Aorta (tissue), 5 donors: ENCODE measurements at regions not wholly inside any gene's neighbourhood (a gene's known extent, or its start where the extent isn't known, plus 50 kb on each side); places are given as distances from the start of the nearest gene placed in this dataset.

Experiments
- ATAC-seq: fragments of 200-7000 bp; cut with Tn5 transposase; one replicate; pipeline ENCODE4 v1.9.1; 2022; ENCODE audit warnings: moderate library complexity; ENCODE audit not compliant: low FRiP score
- DNase-seq, 2 donors: peaks; one replicate each; pipeline ENCODE4 v3.0.0-alpha.2; 2020
- H3K27ac ChIP-seq, 2 donors: one replicate each; pipeline ENCODE4 v1.5.1; 2013; ENCODE audit warnings: low read length in 2 of 2, mild to moderate bottlenecking in 2 of 2, moderate library complexity in 2 of 2, control low read depth in 1 of 2, inconsistent platforms in 1 of 2, low read depth in 1 of 2
- H3K27me3 ChIP-seq, 2 donors: one replicate each; pipeline ENCODE4 v1.6.1; 2013; ENCODE audit warnings: control low read depth in 1 of 2, low read length in 1 of 2, mild to moderate bottlenecking in 1 of 2, moderate library complexity in 1 of 2; ENCODE audit not compliant: insufficient read depth in 2 of 2, control insufficient read depth in 1 of 2
- H3K36me3 ChIP-seq, 2 donors: one replicate each; pipeline ENCODE4 v1.6.1; 2013; ENCODE audit warnings: control low read depth in 1 of 2, low read length in 1 of 2, mild to moderate bottlenecking in 1 of 2; ENCODE audit not compliant: insufficient read depth in 2 of 2, control insufficient read depth in 1 of 2
- H3K4me1 ChIP-seq, 2 donors: one replicate each; pipeline ENCODE4 v1.6.1; 2013; ENCODE audit warnings: low read length in 2 of 2, control low read depth in 1 of 2, mild to moderate bottlenecking in 1 of 2, moderate library complexity in 1 of 2; ENCODE audit not compliant: insufficient read depth in 2 of 2, control insufficient read depth in 1 of 2
- H3K4me3 ChIP-seq, 2 donors: one replicate each; pipeline ENCODE4 v1.5.1; 2013; ENCODE audit warnings: low read length in 2 of 2, control low read depth in 1 of 2, mild to moderate bottlenecking in 1 of 2
- H3K9me3 ChIP-seq: one replicate; pipeline ENCODE4 v1.6.1; 2013; ENCODE audit warnings: mild to moderate bottlenecking, low read length; ENCODE audit not compliant: control insufficient read depth
- WGBS, 2 donors: extraction: QIAGEN DNeasy Blood & Tissue Kit; methylation state at CpG; one replicate each; pipeline ENCODE4 v1.1.7; 2013; 5-methylcytosine and 5-hydroxymethylcytosine counted together
- intact Hi-C, 2 donors: fragments of 100-400 bp; cut with DNase I; formaldehyde crosslinking; loops; one replicate each; pipeline versions ENCODE4 v1.14.2 to v1.15.0; 2022
- donor health status: healthy with polysubstance abuse.
- donor health status: Bipolar disorder and iron deficiency.
- donor health status: DM: no; HTN: no; CAD: no.
- donor health status: DM: no; HTN: no; CAD: no.
- donor health status: DM: yes; HTN: yes; CAD: no.

- Histone ChIP-seq H3K27me3 (no peaks in the 10 kb centered on the region), H3K4me3 (no peak overlapping the region), H3K9me3 (no peaks in the 10 kb centered on the region), H3K4me1 (peaks cover 0 to 3% of the 10 kb centered on the region in 2 donors), H3K36me3 (no peaks in the 10 kb centered on the region), H3K27ac (peak overlapping the region; percentile 67 to 79)
- ATAC-seq (peak; percentile 91), DNase-seq (no peak)
- 23% methylated on average over 9 of the region's 9 CpGs for WGBS, 2 donors
- intact Hi-C loops, result loop anchor here in 1 of 2 donors (10.0 kb wide), 1 partner anchor 419 kb away; no protein-coding TSS in a partner anchor
Measured at GRCh38 chr10:10605551-10606081, 412.1 kb upstream of the CELF2 start.

DNA sequence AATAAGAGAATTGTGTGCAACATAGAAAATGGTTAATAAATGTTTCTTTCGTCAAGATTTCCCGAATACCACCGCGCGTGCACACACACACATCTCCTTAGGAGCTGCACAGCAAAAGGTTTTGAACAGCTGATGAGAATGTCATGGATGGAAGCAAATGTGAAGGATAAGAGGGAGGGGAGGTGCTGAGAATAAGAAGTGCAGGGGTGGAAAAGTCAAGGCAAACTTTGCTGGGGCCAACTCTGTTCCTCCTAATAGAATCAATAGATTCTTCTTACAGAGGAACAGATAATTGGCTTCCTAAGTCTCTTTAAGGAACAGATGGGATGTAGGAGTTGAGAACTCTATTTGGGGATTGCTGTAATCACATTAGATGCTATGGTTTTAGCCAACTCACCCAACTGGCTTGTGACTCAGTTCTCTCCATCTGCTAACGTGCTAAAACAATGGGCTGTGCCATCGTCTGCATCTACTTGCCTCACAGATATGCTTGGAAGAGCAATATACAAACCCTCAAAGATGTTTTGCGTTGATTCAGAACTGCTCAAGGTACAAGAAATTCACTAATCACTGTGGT lies 408.2 kb upstream of the CELF2 start:
- no peak for ATAC-seq
- no peak overlapping the region for H3K27ac ChIP-seq
- H3K27me3 ChIP-seq, result no peaks in the 10 kb centered on the region
- H3K4me1 ChIP-seq, result peaks cover 3% of the 10 kb centered on the region in 2 donors
- 95 to 98% methylated on average over 8 of the region's 8 CpGs for WGBS, 2 donors
- H3K36me3 ChIP-seq, result no peaks in the 10 kb centered on the region
- intact Hi-C loops, result loop anchor here in 1 of 2 donors (10.0 kb wide), 1 partner anchor 415 kb away; no protein-coding TSS in a partner anchor
- H3K9me3 ChIP-seq, result no peaks in the 10 kb centered on the region
- no peak for DNase-seq
- no peak overlapping the region for H3K4me3 ChIP-seq

- Histone ChIP-seq H3K27me3 (no peaks in the 10 kb centered on the region), H3K27ac (no peak overlapping the region), H3K9me3 (no peaks in the 10 kb centered on the region), H3K4me3 (no peak overlapping the region), H3K4me1 (peaks cover 3% of the 10 kb centered on the region in 2 donors), H3K36me3 (no peaks in the 10 kb centered on the region)
- DNase-seq, result no peak
- intact Hi-C loops, result no loop called here
- no peak for ATAC-seq
- WGBS, 2 donors, result 88 to 93% methylated on average over 1 of the region's 1 CpG
Measured at GRCh38 chr10:10610171-10610570, 407.5 kb upstream of the CELF2 start.

GRCh38 chr10:10612151-10612550 lies 405.5 kb upstream of the CELF2 start:
- WGBS, 2 donors, result 96 to 97% methylated on average over 3 of the region's 3 CpGs
- DNase-seq (no peak), ATAC-seq (no peak)
- intact Hi-C loops, result no loop called here
- H3K27ac ChIP-seq, result no peak overlapping the region
- H3K4me1 ChIP-seq, result peaks cover 0 to 3% of the 10 kb centered on the region in 2 donors
- H3K36me3 ChIP-seq, result no peaks in the 10 kb centered on the region
- H3K4me3 ChIP-seq, result no peak overlapping the region
- H3K27me3 ChIP-seq, result no peaks in the 10 kb centered on the region
- no peaks in the 10 kb centered on the region for H3K9me3 ChIP-seq

GRCh38 chr10:10613656-10614244 lies 403.9 kb upstream of the CELF2 start:
- ATAC-seq (peak; percentile 72), DNase-seq (no peak)
- peaks cover 0 to 3% of the 10 kb centered on the region in 2 donors for H3K4me1 ChIP-seq
- H3K36me3 ChIP-seq, result no peaks in the 10 kb centered on the region
- 21 to 23% methylated on average over 3 of the region's 3 CpGs for WGBS, 2 donors
- H3K9me3 ChIP-seq, result no peaks in the 10 kb centered on the region
- intact Hi-C loops, result no loop called here
- no peak overlapping the region for H3K4me3 ChIP-seq
- no peak overlapping the region for H3K27ac ChIP-seq
- H3K27me3 ChIP-seq, result no peaks in the 10 kb centered on the region

- Histone ChIP-seq H3K9me3 (no peaks in the 10 kb centered on the region), H3K27ac (no peak overlapping the region), H3K4me1 (no peaks in the 10 kb centered on the region), H3K4me3 (no peak overlapping the region), H3K27me3 (no peaks in the 10 kb centered on the region), H3K36me3 (no peaks in the 10 kb centered on the region)
- ATAC-seq, result no peak
- whole genome bisulfite sequencing, 2 donors, result 94 to 97% methylated on average over 2 of the region's 2 CpGs
- no peak for DNase-seq
- intact Hi-C loops, result no loop called here
Measured at GRCh38 chr10:10617686-10618085, 400.0 kb upstream of the CELF2 start.

DNA sequence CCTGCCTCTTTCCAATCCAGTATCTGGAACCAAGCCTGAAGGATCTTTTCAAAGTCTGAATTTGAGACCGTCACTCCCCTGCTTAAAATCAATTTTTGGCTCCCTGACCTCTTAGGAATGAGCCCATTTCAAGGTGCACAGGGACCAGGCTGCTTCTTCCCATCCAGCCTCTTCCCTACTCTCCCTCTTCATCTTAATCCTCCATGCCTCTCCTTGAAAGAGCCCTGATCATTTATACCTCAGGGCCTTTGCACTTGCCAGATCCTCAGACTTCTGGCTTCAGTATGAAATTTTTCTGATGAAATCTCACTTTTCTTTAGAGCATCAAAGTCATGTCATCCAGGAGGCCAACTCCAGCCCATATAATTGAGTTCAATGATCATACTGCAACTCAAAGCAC lies 399.5 kb upstream of the CELF2 start:
- Histone ChIP-seq H3K27me3 (no peaks in the 10 kb centered on the region), H3K9me3 (no peaks in the 10 kb centered on the region), H3K4me1 (no peaks in the 10 kb centered on the region), H3K36me3 (no peaks in the 10 kb centered on the region), H3K4me3 (no peak overlapping the region), H3K27ac (no peak overlapping the region)
- 96 to 98% methylated on average over 1 of the region's 1 CpG for WGBS, 2 donors
- DNase-seq (no peak), ATAC-seq (no peak)
- intact Hi-C loops, result no loop called here

GRCh38 chr10:10623958-10624566 lies 393.6 kb upstream of the CELF2 start:
- no peaks in the 10 kb centered on the region for H3K4me1 ChIP-seq
- WGBS, 2 donors, result 70 to 81% methylated on average over 6 of the region's 6 CpGs
- ATAC-seq (no peak), DNase-seq (no peak)
- H3K9me3 ChIP-seq, result no peaks in the 10 kb centered on the region
- no peaks in the 10 kb centered on the region for H3K36me3 ChIP-seq
- H3K27ac ChIP-seq, result no peak overlapping the region
- H3K27me3 ChIP-seq, result no peaks in the 10 kb centered on the region
- H3K4me3 ChIP-seq, result no peak overlapping the region
- intact Hi-C loops, result no loop called here

GRCh38 chr10:10624567-10624962 lies 393.1 kb upstream of the CELF2 start:
- no peak overlapping the region for H3K27ac ChIP-seq
- no peaks in the 10 kb centered on the region for H3K27me3 ChIP-seq
- WGBS, 2 donors, result 83 to 85% methylated on average over 8 of the region's 8 CpGs
- H3K36me3 ChIP-seq, result no peaks in the 10 kb centered on the region
- peaks cover 0 to 1% of the 10 kb centered on the region in 2 donors for H3K4me1 ChIP-seq
- DNase-seq (no peak), ATAC-seq (no peak)
- no peak overlapping the region for H3K4me3 ChIP-seq
- intact Hi-C loops, result no loop called here
- no peaks in the 10 kb centered on the region for H3K9me3 ChIP-seq
